ENCODE measurements at regions not wholly inside any gene's neighbourhood (a gene's known extent, or its start where the extent isn't known, plus 50 kb on each side); places are given as distances from the start of the nearest gene placed in this dataset.

GRCh38 chr3:24704496-24704895 is 209.8 kb upstream of the THRB start:
- no peak overlapping the region for H3K9ac ChIP-seq (ENCODE audit: low read depth, low read length)
- H3K9me3 ChIP-seq (ENCODE audit: insufficient read depth, low read depth, low read length), result no peaks in the 10 kb centered on the region
- H3K27me3 ChIP-seq (ENCODE audit: insufficient read depth, low read length), result no peaks in the 10 kb centered on the region
- H3K4me3 ChIP-seq (ENCODE audit: low read length), result no peak overlapping the region
- H3K4me1 ChIP-seq (ENCODE audit: insufficient read depth, low read length), result no peaks in the 10 kb centered on the region
- H3K27ac ChIP-seq (ENCODE audit: low read length), result no peak overlapping the region
- H3K36me3 ChIP-seq (ENCODE audit: insufficient read depth, low read depth, low read length), result no peaks in the 10 kb centered on the region

DNA sequence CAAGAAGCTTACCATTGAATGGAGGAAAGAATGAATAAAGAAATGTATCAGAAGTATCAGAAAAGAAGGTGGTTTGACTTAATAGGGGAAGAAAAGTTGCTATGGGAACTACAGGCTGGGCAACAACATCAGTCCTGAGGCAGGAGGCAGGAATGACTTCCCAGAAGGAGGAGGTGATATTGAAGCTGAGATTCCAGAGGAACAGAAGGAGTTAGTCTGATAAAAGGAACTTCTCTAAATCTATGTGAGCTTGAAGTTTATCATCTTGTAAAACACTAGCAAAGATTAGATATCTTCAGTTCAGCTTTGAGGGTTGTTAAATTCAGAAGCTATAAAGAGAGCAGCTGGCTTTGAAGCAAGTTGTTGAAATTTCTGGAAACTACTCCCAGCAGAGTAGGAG is 213.3 kb upstream of the THRB start:
- Histone ChIP-seq H3K4me1 (ENCODE audit: insufficient read depth, low read length) (no peaks in the 10 kb centered on the region), H3K36me3 (ENCODE audit: insufficient read depth, low read depth, low read length) (no peaks in the 10 kb centered on the region), H3K9ac (ENCODE audit: low read depth, low read length) (no peak overlapping the region), H3K9me3 (ENCODE audit: insufficient read depth, low read depth, low read length) (no peaks in the 10 kb centered on the region), H3K27me3 (ENCODE audit: insufficient read depth, low read length) (no peaks in the 10 kb centered on the region), H3K27ac (ENCODE audit: low read length) (no peak overlapping the region), H3K4me3 (ENCODE audit: low read length) (no peak overlapping the region)

DNA sequence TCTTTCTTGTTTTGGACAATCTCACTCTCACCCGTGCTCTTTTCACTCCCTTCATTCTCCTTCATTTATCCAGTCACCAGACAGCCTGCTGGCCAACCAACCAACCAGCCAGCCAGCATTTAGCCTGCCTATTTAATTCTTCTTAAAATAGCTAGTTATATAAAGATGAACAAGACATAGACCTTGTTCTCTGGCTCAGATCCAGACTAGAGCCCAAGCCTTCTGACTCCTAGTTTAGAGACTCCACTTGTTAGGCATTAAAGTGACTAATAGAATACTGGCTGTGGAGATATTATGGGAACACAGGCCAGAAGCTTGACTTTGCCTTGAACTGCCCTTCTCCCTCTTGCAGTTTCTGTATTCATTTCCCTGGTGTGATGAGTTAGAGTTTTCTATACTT is 215.3 kb upstream of the THRB start:
- Histone ChIP-seq H3K9ac (ENCODE audit: low read depth, low read length) (no peak overlapping the region), H3K4me1 (ENCODE audit: insufficient read depth, low read length) (peaks cover 3% of the 10 kb centered on the region; the same call in 1 of the 2 replicates), H3K27ac (ENCODE audit: low read length) (no peak overlapping the region), H3K36me3 (ENCODE audit: insufficient read depth, low read depth, low read length) (no peaks in the 10 kb centered on the region), H3K27me3 (ENCODE audit: insufficient read depth, low read length) (no peaks in the 10 kb centered on the region; the same call in 1 of the 2 replicates), H3K4me3 (ENCODE audit: low read length) (no peak overlapping the region), H3K9me3 (ENCODE audit: insufficient read depth, low read depth, low read length) (no peaks in the 10 kb centered on the region)

- H3K36me3 ChIP-seq (ENCODE audit: insufficient read depth, low read depth, low read length), result no peaks in the 10 kb centered on the region
- H3K27me3 ChIP-seq (ENCODE audit: insufficient read depth, low read length), result no peaks in the 10 kb centered on the region; the same call in 1 of the 2 replicates
- H3K27ac ChIP-seq (ENCODE audit: low read length), result no peak overlapping the region
- no peak overlapping the region for H3K9ac ChIP-seq (ENCODE audit: low read depth, low read length)
- peaks cover 3% of the 10 kb centered on the region; the same call in 1 of the 2 replicates for H3K4me1 ChIP-seq (ENCODE audit: insufficient read depth, low read length)
- H3K9me3 ChIP-seq (ENCODE audit: insufficient read depth, low read depth, low read length), result no peaks in the 10 kb centered on the region
- H3K4me3 ChIP-seq (ENCODE audit: low read length), result no peak overlapping the region
Measured at GRCh38 chr3:24713516-24713915, 218.9 kb upstream of the THRB start.

GRCh38 chr3:24714436-24714835 is 219.8 kb upstream of the THRB start:
- Histone ChIP-seq H3K4me1 (ENCODE audit: insufficient read depth, low read length) (peaks cover 3% of the 10 kb centered on the region; the same call in 1 of the 2 replicates), H3K27ac (ENCODE audit: low read length) (no peak overlapping the region), H3K27me3 (ENCODE audit: insufficient read depth, low read length) (no peaks in the 10 kb centered on the region; the same call in 1 of the 2 replicates), H3K9me3 (ENCODE audit: insufficient read depth, low read depth, low read length) (no peaks in the 10 kb centered on the region), H3K4me3 (ENCODE audit: low read length) (no peak overlapping the region), H3K36me3 (ENCODE audit: insufficient read depth, low read depth, low read length) (no peaks in the 10 kb centered on the region), H3K9ac (ENCODE audit: low read depth, low read length) (no peak overlapping the region)

DNA sequence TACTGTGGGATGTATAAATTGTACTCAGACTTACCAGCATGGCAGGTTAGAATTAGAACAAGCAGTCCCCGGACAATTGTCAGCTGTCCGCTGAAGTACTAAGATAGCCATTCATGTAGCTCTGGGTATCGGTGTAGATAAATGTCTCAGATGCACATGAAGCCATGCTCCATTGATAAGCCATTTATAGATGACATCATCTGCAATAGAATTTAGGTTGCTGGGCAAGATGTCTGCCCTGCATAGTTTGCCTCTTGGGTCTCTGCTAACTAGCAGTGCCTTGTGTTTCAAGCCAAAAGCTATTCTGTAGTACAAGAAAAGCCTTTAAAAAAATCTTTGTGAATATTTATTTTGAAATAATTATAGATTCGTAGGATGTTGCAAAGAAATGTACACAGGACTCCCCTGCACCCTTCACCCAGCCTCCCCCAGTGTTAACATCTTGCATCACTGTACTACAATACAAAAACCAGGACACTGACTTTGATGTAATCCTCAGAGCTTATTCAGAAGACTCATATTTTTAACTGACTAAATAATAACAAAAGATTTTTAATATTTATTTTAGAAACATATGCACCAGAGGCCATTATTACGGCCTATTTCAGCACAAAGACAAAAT is 220.6 kb upstream of the THRB start:
- no peaks in the 10 kb centered on the region for H3K9me3 ChIP-seq (ENCODE audit: insufficient read depth, low read depth, low read length)

GRCh38 chr3:24722087-24722486 is 227.4 kb upstream of the THRB start:
- Histone ChIP-seq H3K4me1 (ENCODE audit: insufficient read depth, low read length) (no peaks in the 10 kb centered on the region), H3K4me3 (ENCODE audit: low read length) (no peak overlapping the region), H3K27me3 (ENCODE audit: insufficient read depth, low read length) (no peaks in the 10 kb centered on the region), H3K36me3 (ENCODE audit: insufficient read depth, low read depth, low read length) (no peaks in the 10 kb centered on the region), H3K9ac (ENCODE audit: low read depth, low read length) (no peak overlapping the region), H3K27ac (ENCODE audit: low read length) (no peak overlapping the region), H3K9me3 (ENCODE audit: insufficient read depth, low read depth, low read length) (no peaks in the 10 kb centered on the region)

More for the DNA sequence above, 220.6 kb upstream of the THRB start:
- no peaks in the 10 kb centered on the region; the same call in 1 of the 2 replicates for H3K27me3 ChIP-seq (ENCODE audit: insufficient read depth, low read length)
- no peaks in the 10 kb centered on the region for H3K36me3 ChIP-seq (ENCODE audit: insufficient read depth, low read depth, low read length)
- no peak overlapping the region for H3K9ac ChIP-seq (ENCODE audit: low read depth, low read length)
- peaks cover 3% of the 10 kb centered on the region; the same call in 1 of the 2 replicates for H3K4me1 ChIP-seq (ENCODE audit: insufficient read depth, low read length)
- H3K4me3 ChIP-seq (ENCODE audit: low read length), result no peak overlapping the region
- H3K27ac ChIP-seq (ENCODE audit: low read length), result no peak overlapping the region

GRCh38 chr3:24725514-24726255 is 231.0 kb upstream of the THRB start:
- H3K9ac ChIP-seq (ENCODE audit: low read depth, low read length), result no peak overlapping the region
- H3K27me3 ChIP-seq (ENCODE audit: insufficient read depth, low read length), result no peaks in the 10 kb centered on the region
- H3K27ac ChIP-seq (ENCODE audit: low read length), result no peak overlapping the region
- H3K4me1 ChIP-seq (ENCODE audit: insufficient read depth, low read length), result no peaks in the 10 kb centered on the region
- H3K9me3 ChIP-seq (ENCODE audit: insufficient read depth, low read depth, low read length), result no peaks in the 10 kb centered on the region
- H3K4me3 ChIP-seq (ENCODE audit: low read length), result no peak overlapping the region
- no peaks in the 10 kb centered on the region for H3K36me3 ChIP-seq (ENCODE audit: insufficient read depth, low read depth, low read length)

- Histone ChIP-seq H3K9me3 (ENCODE audit: insufficient read depth, low read depth, low read length) (no peaks in the 10 kb centered on the region), H3K4me3 (ENCODE audit: low read length) (no peak overlapping the region), H3K27me3 (ENCODE audit: insufficient read depth, low read length) (no peaks in the 10 kb centered on the region), H3K9ac (ENCODE audit: low read depth, low read length) (no peak overlapping the region), H3K27ac (ENCODE audit: low read length) (no peak overlapping the region), H3K4me1 (ENCODE audit: insufficient read depth, low read length) (no peaks in the 10 kb centered on the region), H3K36me3 (ENCODE audit: insufficient read depth, low read depth, low read length) (no peaks in the 10 kb centered on the region)
Measured at GRCh38 chr3:24726423-24726822, 231.8 kb upstream of the THRB start.

DNA sequence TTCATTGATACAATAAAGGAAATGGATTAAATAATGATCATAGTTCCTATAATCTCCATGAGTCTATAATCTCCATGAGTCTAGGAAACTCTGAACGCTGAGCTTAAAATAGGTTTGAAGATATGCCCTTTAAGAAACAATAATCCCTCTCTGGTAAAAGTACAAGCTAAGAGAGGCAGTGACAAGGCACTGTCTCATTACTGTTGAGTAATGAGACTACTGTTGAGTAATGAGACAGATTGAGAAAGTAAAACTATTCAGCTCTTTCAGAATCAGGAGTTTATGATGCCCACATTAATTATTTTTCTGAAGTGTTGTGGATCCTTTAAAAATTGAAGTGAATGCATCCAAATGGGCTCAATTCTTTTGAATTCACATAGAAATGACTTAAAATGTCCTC is 235.5 kb upstream of the THRB start:
- Histone ChIP-seq H3K9me3 (ENCODE audit: insufficient read depth, low read depth, low read length) (peaks cover 7% of the 10 kb centered on the region), H3K27ac (ENCODE audit: low read length) (no peak overlapping the region), H3K27me3 (ENCODE audit: insufficient read depth, low read length) (no peaks in the 10 kb centered on the region), H3K36me3 (ENCODE audit: insufficient read depth, low read depth, low read length) (no peaks in the 10 kb centered on the region), H3K4me1 (ENCODE audit: insufficient read depth, low read length) (no peaks in the 10 kb centered on the region), H3K9ac (ENCODE audit: low read depth, low read length) (no peak overlapping the region), H3K4me3 (ENCODE audit: low read length) (no peak overlapping the region)

DNA sequence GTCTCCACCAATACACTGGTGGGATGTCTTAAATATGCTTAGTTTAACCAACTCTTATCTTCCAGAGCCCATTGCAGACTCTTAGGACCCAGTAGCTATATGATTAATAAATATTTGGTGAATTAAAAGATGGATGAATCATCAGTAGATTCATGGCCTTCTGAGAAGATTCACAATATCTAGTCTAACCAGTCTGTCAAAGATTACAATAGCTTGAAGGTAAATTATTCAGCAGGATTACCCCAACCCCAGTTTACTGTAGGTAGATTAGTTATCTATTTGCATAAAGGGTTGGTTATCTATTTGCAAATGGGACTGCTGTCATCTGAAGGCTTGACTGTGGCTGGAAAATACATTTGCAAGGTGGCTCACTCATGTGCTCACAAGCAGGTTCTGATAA is 239.4 kb upstream of the THRB start:
- H3K27me3 ChIP-seq (ENCODE audit: insufficient read depth, low read length), result no peaks in the 10 kb centered on the region
- H3K9me3 ChIP-seq (ENCODE audit: insufficient read depth, low read depth, low read length), result peaks cover 7% of the 10 kb centered on the region
- H3K4me3 ChIP-seq (ENCODE audit: low read length), result no peak overlapping the region
- no peaks in the 10 kb centered on the region for H3K36me3 ChIP-seq (ENCODE audit: insufficient read depth, low read depth, low read length)
- no peak overlapping the region for H3K27ac ChIP-seq (ENCODE audit: low read length)
- H3K9ac ChIP-seq (ENCODE audit: low read depth, low read length), result no peak overlapping the region
- no peaks in the 10 kb centered on the region for H3K4me1 ChIP-seq (ENCODE audit: insufficient read depth, low read length)

GRCh38 chr3:24736701-24737100 is 242.1 kb upstream of the THRB start:
- Histone ChIP-seq H3K4me1 (ENCODE audit: insufficient read depth, low read length) (peaks cover 10% of the 10 kb centered on the region; the same call in 1 of the 2 replicates), H3K27me3 (ENCODE audit: insufficient read depth, low read length) (no peaks in the 10 kb centered on the region), H3K9ac (ENCODE audit: low read depth, low read length) (no peak overlapping the region), H3K27ac (ENCODE audit: low read length) (no peak overlapping the region), H3K4me3 (ENCODE audit: low read length) (no peak overlapping the region), H3K36me3 (ENCODE audit: insufficient read depth, low read depth, low read length) (no peaks in the 10 kb centered on the region), H3K9me3 (ENCODE audit: insufficient read depth, low read depth, low read length) (peaks cover 7% of the 10 kb centered on the region)
